ENCODE measurements at regions not wholly inside any gene's neighbourhood (a gene's known extent, or its start where the extent isn't known, plus 50 kb on each side); places are given as distances from the start of the nearest gene placed in this dataset.

- DNase-seq: no peak
Observed at GRCh38 chr4:57661517-57662090, 551.4 kb upstream of the IGFBP7 start.

GRCh38 chr4:57658673-57659072 is 548.5 kb upstream of the IGFBP7 start:
- DNase-seq: no peak

- no peak for DNase-seq
Observed at GRCh38 chr4:57658188-57658587, 548.0 kb upstream of the IGFBP7 start.

GRCh38 chr4:57655342-57655741 is 545.2 kb upstream of the IGFBP7 start:
- DNase-seq: no peak

DNA sequence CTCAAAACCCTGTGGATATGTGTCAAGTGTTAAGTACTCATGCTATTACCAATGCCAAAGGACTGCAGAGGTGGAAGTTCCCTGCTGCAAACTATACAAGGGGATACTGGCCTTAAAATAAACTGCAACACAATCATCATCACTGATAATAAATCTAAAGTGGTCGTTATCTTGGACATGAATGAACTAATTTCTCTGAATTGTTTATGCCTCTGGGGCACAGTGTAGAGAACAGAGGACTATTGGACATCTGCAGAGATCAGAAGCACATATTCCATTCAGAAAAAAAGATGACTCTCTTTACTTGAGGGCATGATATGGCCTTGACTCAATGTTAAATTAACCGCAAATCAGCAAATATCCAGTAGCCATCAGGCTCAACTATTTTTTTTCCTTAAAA is 542.6 kb upstream of the IGFBP7 start:
- DNase-seq: no peak

GRCh38 chr4:57640391-57641100 is 530.4 kb upstream of the IGFBP7 start:
- no peak for DNase-seq

- DNase-seq: no peak
Observed at GRCh38 chr4:57639561-57640382, 529.6 kb upstream of the IGFBP7 start.

- DNase-seq: no peak
Observed at GRCh38 chr4:57635910-57636309, 525.7 kb upstream of the IGFBP7 start.

- no peak for DNase-seq
Observed at GRCh38 chr4:57633212-57633859, 523.2 kb upstream of the IGFBP7 start.

- DNase-seq: no peak
Observed at GRCh38 chr4:57632564-57632963, 522.4 kb upstream of the IGFBP7 start.

DNA sequence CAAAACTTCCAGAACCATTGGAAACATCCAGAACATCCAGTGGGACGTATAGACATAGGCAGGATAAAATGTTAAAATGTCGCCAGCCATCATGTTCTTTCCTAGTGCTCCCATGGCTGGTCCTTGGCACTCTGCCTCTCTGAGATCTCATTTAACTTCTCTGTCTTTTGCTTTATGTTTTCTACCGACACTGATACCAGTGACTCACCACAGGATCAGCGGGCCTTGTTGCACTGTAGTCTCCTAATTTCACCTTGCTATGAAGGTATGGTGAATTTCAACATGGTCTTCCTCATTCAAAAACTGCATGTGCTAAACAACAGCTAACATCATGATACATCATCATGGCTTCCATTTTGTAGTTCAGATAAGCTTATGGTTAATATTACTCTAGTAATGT is 521.0 kb upstream of the IGFBP7 start:
- no peak for DNase-seq

DNA sequence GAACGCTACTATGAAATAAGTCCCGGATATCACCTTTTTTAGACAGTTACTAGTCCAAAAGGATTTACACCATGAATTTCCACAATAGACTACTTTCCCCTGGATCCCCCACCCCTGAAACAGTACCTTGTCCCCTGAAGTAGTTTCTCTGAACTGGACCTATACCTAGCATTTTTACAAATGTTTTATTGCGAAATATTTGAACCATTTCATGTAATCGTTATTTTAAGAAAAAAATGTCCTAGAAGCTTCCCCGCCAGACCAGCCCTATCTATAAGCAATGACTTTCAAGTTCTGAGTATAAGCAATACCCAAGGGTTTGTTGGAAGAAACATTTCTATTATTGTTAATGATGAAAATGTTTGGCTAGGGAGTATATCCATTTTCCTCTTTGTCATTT is 517.8 kb upstream of the IGFBP7 start:
- DNase-seq: no peak

DNA sequence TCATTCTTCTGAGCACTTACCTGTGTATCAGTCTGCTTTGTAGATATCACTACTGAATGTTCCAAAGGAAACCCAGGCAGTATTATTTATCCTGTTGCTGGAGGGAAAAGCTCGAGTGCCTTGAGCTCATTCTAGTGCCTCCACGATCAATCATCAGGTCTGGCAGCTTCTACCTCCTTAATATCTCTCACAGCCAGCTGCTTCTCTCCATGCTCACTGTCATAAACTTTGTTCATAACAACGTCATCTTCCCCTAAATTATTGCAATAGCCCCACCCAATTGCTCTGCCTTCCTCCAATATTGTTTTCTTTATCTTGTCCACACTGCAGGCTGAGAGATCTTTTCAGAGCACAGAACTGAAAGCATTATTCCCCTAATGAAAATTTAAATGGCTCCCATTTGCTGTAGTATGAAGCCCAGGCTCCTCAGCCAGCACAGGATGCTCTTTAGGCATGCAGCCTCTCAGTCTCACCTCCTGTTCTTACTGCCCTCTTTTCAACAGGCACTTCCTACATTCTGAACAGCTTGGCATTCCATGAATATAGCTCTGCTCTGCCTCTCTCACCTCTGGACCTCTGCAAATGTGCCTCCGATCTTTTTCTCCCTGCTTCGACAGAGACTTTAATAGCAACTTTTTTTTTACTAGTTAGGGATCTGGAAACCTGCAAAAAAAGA is 504.2 kb upstream of the IGFBP7 start:
- DNase-seq: no peak

- DNase-seq: no peak
Observed at GRCh38 chr4:57612279-57612678, 502.1 kb upstream of the IGFBP7 start.

- DNase-seq: no peak
Observed at GRCh38 chr4:57607566-57608180, 497.5 kb upstream of the IGFBP7 start.

DNA sequence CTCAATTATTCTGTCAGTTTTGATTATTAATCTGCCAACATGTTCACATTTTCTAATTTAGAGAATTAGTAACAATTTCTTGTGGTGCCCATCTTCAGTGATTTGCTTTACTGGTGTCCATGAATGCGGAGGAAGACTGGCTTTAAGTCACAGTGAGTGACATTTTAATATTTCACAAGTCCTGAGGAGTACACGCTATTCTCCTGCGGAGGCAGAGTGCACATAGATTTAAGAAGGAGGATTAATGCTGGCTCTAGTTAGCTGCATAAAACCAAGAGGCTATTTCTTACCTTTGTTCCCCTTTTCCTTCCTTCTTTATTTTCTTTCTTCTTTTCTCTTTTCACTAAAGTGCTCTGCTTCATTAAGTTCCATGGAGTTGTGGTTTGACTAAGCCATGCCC is 495.2 kb upstream of the IGFBP7 start:
- no peak for DNase-seq

GRCh38 chr4:57602141-57602540 is 492.0 kb upstream of the IGFBP7 start:
- DNase-seq: no peak

- DNase-seq: no peak
Observed at GRCh38 chr4:57591073-57591472, 480.9 kb upstream of the IGFBP7 start.

- no peak for DNase-seq
Observed at GRCh38 chr4:57588557-57588956, 478.4 kb upstream of the IGFBP7 start.

- DNase-seq: no peak
Observed at GRCh38 chr4:57580710-57581599, 470.8 kb upstream of the IGFBP7 start.

- DNase-seq: no peak
Observed at GRCh38 chr4:57575426-57575825, 465.2 kb upstream of the IGFBP7 start.

Data from EL (cell line).